BE2C (cell line): ENCODE measurements at regions not wholly inside any gene's neighbourhood (a gene's known extent, or its start where the extent isn't known, plus 50 kb on each side); places are given as distances from the start of the nearest gene placed in this dataset.

Source experiments
- DNase-seq: peaks from one replicate; pipeline ENCODE4 v3.0.0-alpha.2; 2020
- H3K27me3 ChIP-seq: fragments of 250-450 bp; sonication (Bioruptor Pico); 2 replicates; pipeline ENCODE4 v1.5.1; 2020; ENCODE audit warnings: mild to moderate bottlenecking
- H3K36me3 ChIP-seq: fragments of 250-450 bp; sonication (Bioruptor Pico); 2 replicates; pipeline ENCODE4 v1.5.1; 2020; ENCODE audit warnings: mild to moderate bottlenecking
- H3K4me1 ChIP-seq: fragments of 250-450 bp; sonication (Bioruptor Pico); 2 replicates; pipeline ENCODE4 v1.5.1; 2020
- H3K4me3 ChIP-seq: 2 replicates; pipeline ENCODE4 v1.5.1; 2011; ENCODE audit warnings: low read depth, low read length
- H3K9me3 ChIP-seq: fragments of 250-450 bp; sonication (Bioruptor Pico); 2 replicates; pipeline ENCODE4 v1.5.1; 2020
- CTCF ChIP-seq: IDR thresholded peaks from 2 replicates; pipeline ENCODE4 v1.5.1; 2012; ENCODE audit warnings: mild to moderate bottlenecking, low read depth, low read length

- DNase-seq, result no peak
- H3K36me3 ChIP-seq, result no peaks in the 10 kb centered on the region
- no peaks in the 10 kb centered on the region for H3K4me1 ChIP-seq
- no peak overlapping the region for H3K4me3 ChIP-seq
- no peaks in the 10 kb centered on the region for H3K27me3 ChIP-seq
- no peak for TF ChIP-seq CTCF
- no peaks in the 10 kb centered on the region for H3K9me3 ChIP-seq
Measured at GRCh38 chr13:47519626-47520025, 481.4 kb downstream of the SUCLA2 start.

GRCh38 chr13:47518530-47518929, 482.5 kb downstream of the SUCLA2 start:
- no peak overlapping the region for H3K4me3 ChIP-seq
- H3K9me3 ChIP-seq, result no peaks in the 10 kb centered on the region
- no peaks in the 10 kb centered on the region for H3K36me3 ChIP-seq
- no peaks in the 10 kb centered on the region for H3K4me1 ChIP-seq
- no peaks in the 10 kb centered on the region for H3K27me3 ChIP-seq
- TF ChIP-seq CTCF, result no peak
- DNase-seq, result no peak

GRCh38 chr13:47511647-47512046, 489.4 kb downstream of the SUCLA2 start:
- DNase-seq, result no peak
- H3K4me1 ChIP-seq, result no peaks in the 10 kb centered on the region
- TF ChIP-seq CTCF, result no peak
- no peaks in the 10 kb centered on the region for H3K9me3 ChIP-seq
- H3K27me3 ChIP-seq, result no peaks in the 10 kb centered on the region
- H3K4me3 ChIP-seq, result no peak overlapping the region
- no peaks in the 10 kb centered on the region for H3K36me3 ChIP-seq

GRCh38 chr13:47508527-47509228, 492.4 kb downstream of the SUCLA2 start:
- Histone ChIP-seq H3K4me3 (no peak overlapping the region), H3K36me3 (no peaks in the 10 kb centered on the region), H3K9me3 (no peaks in the 10 kb centered on the region), H3K4me1 (no peaks in the 10 kb centered on the region), H3K27me3 (no peaks in the 10 kb centered on the region)
- no peak for TF ChIP-seq CTCF
- DNase-seq, result no peak

- Histone ChIP-seq H3K9me3 (no peaks in the 10 kb centered on the region), H3K36me3 (no peaks in the 10 kb centered on the region), H3K4me3 (no peak overlapping the region), H3K27me3 (no peaks in the 10 kb centered on the region), H3K4me1 (no peaks in the 10 kb centered on the region)
- TF ChIP-seq CTCF, result no peak
- DNase-seq, result no peak
Measured at GRCh38 chr13:47503475-47503874, 497.6 kb downstream of the SUCLA2 start.

GRCh38 chr13:47502166-47502565, 498.9 kb downstream of the SUCLA2 start:
- H3K36me3 ChIP-seq, result no peaks in the 10 kb centered on the region
- no peaks in the 10 kb centered on the region for H3K4me1 ChIP-seq
- no peak for DNase-seq
- no peak for TF ChIP-seq CTCF
- H3K9me3 ChIP-seq, result no peaks in the 10 kb centered on the region
- no peak overlapping the region for H3K4me3 ChIP-seq
- H3K27me3 ChIP-seq, result no peaks in the 10 kb centered on the region
